B cell (primary cell): ENCODE measurements at regions not wholly inside any gene's neighbourhood (a gene's known extent, or its start where the extent isn't known, plus 50 kb on each side); places are given as distances from the start of the nearest gene placed in this dataset.

Experiments used
- CTCF ChIP-seq: fragments of 200-600 bp; IDR thresholded peaks from one replicate; pipeline ENCODE4 v1.8.0; 2022; ENCODE audit warnings: antibody characterized with exemption, mild to moderate bottlenecking
- EZH2 ChIP-seq: IDR thresholded peaks from 2 replicates; pipeline ENCODE4 v1.6.1; 2012; ENCODE audit warnings: borderline replicate concordance, low read depth, mild to moderate bottlenecking, moderate library complexity, low read length; ENCODE audit not compliant: insufficient read depth, poor library complexity, severe bottlenecking

GRCh38 chr18:78900938-78901909 lies 78.4 kb upstream of the SALL3 start:
- TF ChIP-seq CTCF (no peak), EZH2 (no peak)
